ENCODE measurements at regions not wholly inside any gene's neighbourhood (a gene's known extent, or its start where the extent isn't known, plus 50 kb on each side); places are given as distances from the start of the nearest gene placed in this dataset.

DNA sequence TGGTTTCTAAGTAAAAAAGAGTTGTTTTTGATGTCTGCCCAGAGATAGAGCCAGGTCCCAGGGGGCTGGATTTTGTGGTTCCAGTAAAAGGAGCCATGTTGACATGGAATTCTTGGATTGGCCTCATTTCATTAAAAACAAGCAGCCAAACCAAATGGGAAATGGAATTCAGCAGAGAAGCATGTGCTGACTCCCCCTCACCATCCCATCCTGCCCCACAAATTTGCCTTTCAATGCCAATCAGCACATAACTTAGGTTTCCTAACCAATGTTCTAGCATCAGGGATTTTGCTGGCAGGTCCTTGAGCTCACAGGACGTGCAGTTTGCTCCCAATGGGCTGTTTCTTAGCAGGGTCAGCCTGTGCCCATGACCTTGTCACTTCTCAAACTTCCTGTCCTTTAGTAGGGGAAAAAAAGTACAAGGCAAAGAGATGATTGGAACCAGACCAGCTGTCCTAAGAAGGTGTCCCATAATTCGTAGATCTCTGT is 101.5 kb upstream of the GADD45A start:
- TF ChIP-seq, protein P1, sequence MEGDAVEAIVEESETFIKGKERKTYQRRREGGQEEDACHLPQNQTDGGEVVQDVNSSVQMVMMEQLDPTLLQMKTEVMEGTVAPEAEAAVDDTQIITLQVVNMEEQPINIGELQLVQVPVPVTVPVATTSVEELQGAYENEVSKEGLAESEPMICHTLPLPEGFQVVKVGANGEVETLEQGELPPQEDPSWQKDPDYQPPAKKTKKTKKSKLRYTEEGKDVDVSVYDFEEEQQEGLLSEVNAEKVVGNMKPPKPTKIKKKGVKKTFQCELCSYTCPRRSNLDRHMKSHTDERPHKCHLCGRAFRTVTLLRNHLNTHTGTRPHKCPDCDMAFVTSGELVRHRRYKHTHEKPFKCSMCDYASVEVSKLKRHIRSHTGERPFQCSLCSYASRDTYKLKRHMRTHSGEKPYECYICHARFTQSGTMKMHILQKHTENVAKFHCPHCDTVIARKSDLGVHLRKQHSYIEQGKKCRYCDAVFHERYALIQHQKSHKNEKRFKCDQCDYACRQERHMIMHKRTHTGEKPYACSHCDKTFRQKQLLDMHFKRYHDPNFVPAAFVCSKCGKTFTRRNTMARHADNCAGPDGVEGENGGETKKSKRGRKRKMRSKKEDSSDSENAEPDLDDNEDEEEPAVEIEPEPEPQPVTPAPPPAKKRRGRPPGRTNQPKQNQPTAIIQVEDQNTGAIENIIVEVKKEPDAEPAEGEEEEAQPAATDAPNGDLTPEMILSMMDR (IDR thresholded peaks at IDR 0.05): no peak
- TF ChIP-seq POLR2AphosphoS5 (IDR thresholded peaks at IDR 0.05): no peak

Measured in sigmoid colon (tissue), 4 donors.